HEK293T (cell line): ENCODE measurements at regions not wholly inside any gene's neighbourhood (a gene's known extent, or its start where the extent isn't known, plus 50 kb on each side); places are given as distances from the start of the nearest gene placed in this dataset.

Experiments
- ELF4 ChIP-seq: fragments of 450-650 bp; IDR thresholded peaks from 2 replicates; pipeline ENCODE4 v1.6.1; 2017; ENCODE audit warnings: antibody characterized with exemption
- FOXM1 ChIP-seq: fragments of 450-650 bp; IDR thresholded peaks from 2 replicates; pipeline ENCODE4 v1.6.1; 2017; ENCODE audit warnings: mild to moderate bottlenecking, borderline replicate concordance
- HDGF ChIP-seq: fragments of 450-650 bp; IDR thresholded peaks from 2 replicates; pipeline ENCODE4 v1.6.1; 2017; ENCODE audit warnings: antibody characterized with exemption, borderline replicate concordance
- SP1 ChIP-seq: fragments of 450-650 bp; IDR thresholded peaks from 2 replicates; pipeline ENCODE4 v1.6.1; 2017
- SUZ12 ChIP-seq: fragments of 450-650 bp; IDR thresholded peaks from 2 replicates; pipeline ENCODE4 v1.6.1; 2016; ENCODE audit warnings: mild to moderate bottlenecking
- TARDBP ChIP-seq: fragments of 450-650 bp; IDR thresholded peaks from 2 replicates; pipeline ENCODE4 v1.6.1; 2016

DNA sequence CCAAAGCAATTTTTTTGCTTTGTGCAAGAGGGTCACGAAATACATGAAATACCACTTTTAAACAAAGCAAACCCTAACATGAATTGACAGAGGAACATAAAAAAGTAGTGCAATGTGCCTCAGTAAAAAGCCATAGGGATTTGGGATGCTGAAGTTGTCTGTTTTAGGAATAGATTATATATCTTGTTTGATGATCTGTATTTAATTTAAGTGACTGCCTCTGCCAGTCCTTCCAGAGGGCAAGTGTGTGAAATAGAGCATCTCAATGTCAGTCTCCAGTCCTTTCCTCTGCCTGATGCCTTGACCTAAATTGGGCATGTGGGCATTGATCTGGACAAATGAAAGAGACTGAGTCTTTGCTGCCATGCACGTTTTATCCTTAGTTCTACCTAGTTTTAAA, 222.8 kb downstream of the PTPRC start:
- no peak for TF ChIP-seq TARDBP
- no peak for TF ChIP-seq HDGF
- TF ChIP-seq SP1 = no peak
- no peak for TF ChIP-seq FOXM1
- no peak for TF ChIP-seq SUZ12
- TF ChIP-seq ELF4 = no peak
